ENCODE measurements at regions not wholly inside any gene's neighbourhood (a gene's known extent, or its start where the extent isn't known, plus 50 kb on each side); places are given as distances from the start of the nearest gene placed in this dataset.

DNA sequence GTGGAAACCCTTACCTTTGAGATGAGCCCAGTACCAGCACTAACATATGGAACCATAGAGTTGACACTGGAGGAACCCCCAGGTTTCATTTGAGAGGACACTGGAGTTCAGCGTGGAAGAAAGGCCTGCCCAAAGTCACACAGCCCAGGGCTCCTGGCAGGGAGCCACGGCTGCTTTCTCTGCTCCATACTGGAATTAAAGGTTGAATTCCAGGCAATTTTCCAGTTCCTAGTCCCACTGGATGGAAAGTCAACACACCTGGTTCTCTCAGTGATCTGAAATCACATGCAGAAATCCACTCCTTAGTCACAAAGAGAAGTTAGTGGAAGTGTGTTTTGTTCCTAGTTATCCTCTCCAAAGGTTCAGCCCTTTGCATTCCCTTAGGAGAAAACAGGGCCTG, 336.1 kb upstream of the SKOR2 start (continued):
- TF ChIP-seq, protein P1, sequence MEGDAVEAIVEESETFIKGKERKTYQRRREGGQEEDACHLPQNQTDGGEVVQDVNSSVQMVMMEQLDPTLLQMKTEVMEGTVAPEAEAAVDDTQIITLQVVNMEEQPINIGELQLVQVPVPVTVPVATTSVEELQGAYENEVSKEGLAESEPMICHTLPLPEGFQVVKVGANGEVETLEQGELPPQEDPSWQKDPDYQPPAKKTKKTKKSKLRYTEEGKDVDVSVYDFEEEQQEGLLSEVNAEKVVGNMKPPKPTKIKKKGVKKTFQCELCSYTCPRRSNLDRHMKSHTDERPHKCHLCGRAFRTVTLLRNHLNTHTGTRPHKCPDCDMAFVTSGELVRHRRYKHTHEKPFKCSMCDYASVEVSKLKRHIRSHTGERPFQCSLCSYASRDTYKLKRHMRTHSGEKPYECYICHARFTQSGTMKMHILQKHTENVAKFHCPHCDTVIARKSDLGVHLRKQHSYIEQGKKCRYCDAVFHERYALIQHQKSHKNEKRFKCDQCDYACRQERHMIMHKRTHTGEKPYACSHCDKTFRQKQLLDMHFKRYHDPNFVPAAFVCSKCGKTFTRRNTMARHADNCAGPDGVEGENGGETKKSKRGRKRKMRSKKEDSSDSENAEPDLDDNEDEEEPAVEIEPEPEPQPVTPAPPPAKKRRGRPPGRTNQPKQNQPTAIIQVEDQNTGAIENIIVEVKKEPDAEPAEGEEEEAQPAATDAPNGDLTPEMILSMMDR (conservative IDR thresholded peaks at IDR 0.05; ENCODE audit: low read depth in 2 of 2), result no peak
- TF ChIP-seq, protein P2, sequence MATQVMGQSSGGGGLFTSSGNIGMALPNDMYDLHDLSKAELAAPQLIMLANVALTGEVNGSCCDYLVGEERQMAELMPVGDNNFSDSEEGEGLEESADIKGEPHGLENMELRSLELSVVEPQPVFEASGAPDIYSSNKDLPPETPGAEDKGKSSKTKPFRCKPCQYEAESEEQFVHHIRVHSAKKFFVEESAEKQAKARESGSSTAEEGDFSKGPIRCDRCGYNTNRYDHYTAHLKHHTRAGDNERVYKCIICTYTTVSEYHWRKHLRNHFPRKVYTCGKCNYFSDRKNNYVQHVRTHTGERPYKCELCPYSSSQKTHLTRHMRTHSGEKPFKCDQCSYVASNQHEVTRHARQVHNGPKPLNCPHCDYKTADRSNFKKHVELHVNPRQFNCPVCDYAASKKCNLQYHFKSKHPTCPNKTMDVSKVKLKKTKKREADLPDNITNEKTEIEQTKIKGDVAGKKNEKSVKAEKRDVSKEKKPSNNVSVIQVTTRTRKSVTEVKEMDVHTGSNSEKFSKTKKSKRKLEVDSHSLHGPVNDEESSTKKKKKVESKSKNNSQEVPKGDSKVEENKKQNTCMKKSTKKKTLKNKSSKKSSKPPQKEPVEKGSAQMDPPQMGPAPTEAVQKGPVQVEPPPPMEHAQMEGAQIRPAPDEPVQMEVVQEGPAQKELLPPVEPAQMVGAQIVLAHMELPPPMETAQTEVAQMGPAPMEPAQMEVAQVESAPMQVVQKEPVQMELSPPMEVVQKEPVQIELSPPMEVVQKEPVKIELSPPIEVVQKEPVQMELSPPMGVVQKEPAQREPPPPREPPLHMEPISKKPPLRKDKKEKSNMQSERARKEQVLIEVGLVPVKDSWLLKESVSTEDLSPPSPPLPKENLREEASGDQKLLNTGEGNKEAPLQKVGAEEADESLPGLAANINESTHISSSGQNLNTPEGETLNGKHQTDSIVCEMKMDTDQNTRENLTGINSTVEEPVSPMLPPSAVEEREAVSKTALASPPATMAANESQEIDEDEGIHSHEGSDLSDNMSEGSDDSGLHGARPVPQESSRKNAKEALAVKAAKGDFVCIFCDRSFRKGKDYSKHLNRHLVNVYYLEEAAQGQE (IDR thresholded peaks at IDR 0.05; ENCODE audit: unreplicated experiment), result no peak
- TF ChIP-seq NANOG (IDR thresholded peaks at IDR 0.05; ENCODE audit: borderline replicate concordance), result no peak
- no peak for TF ChIP-seq STAT1 (IDR thresholded peaks at IDR 0.05; ENCODE audit: unreplicated experiment)
- TF ChIP-seq, protein P3, sequence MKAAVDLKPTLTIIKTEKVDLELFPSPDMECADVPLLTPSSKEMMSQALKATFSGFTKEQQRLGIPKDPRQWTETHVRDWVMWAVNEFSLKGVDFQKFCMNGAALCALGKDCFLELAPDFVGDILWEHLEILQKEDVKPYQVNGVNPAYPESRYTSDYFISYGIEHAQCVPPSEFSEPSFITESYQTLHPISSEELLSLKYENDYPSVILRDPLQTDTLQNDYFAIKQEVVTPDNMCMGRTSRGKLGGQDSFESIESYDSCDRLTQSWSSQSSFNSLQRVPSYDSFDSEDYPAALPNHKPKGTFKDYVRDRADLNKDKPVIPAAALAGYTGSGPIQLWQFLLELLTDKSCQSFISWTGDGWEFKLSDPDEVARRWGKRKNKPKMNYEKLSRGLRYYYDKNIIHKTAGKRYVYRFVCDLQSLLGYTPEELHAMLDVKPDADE (IDR thresholded peaks at IDR 0.05), result no peak
- no peak for TF ChIP-seq ZNF331 (CRISPR knock-in tag; IDR thresholded peaks at IDR 0.05; ENCODE audit: low read depth)
- TF ChIP-seq EZH2 (IDR thresholded peaks at IDR 0.05; ENCODE audit: low read depth, unreplicated experiment), result no peak
- TF ChIP-seq EZH2phosphoT487 (IDR thresholded peaks at IDR 0.05; ENCODE audit: unreplicated experiment), result no peak
- TF ChIP-seq CREB1 (CRISPR knock-in tag; IDR thresholded peaks at IDR 0.05; ENCODE audit: low read depth), result no peak
- TF ChIP-seq ZNF114 (CRISPR knock-in tag; IDR thresholded peaks at IDR 0.05), result no peak
- no peak for TF ChIP-seq POLR2AphosphoS5 (IDR thresholded peaks at IDR 0.05; ENCODE audit: low read depth)

DNA sequence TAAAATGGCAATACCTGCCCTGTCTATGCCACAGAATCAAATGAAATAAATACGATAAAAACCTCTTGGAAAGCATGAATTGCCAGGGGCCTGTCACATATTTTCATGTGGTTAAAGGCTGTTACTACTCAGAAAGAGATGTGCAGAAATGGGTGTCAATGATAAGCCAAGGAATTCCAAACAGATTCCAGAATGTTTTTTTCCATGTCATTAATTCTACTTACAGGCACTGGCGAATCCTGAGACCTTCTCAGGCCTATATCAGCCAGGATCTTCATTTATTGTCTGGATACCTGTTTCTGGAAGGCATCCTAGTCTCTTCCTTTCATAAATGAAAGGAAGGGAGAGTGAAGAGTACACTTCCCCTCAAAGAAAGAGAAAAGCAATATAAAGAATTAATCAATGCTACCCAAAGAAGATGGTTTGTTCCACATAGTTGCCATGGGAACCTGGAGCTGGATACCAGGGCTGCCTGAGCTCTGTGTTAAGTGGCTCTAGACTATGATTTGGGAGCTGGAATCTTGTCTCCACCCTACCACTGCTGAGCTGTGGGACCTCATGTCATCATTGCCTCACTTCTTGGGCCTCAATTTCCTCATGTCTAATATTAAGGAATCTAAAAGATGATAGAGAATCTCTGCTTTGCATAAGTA, 335.1 kb upstream of the SKOR2 start:
- Histone ChIP-seq H3K36me3 (ENCODE audit: insufficient read depth) (no peaks in the 10 kb centered on the region), H3K27ac (ENCODE audit: low read depth) (no peak overlapping the region), H3K79me2 (replicated peaks; ENCODE audit: insufficient read depth) (no peaks in the 10 kb centered on the region), H2AFZ (no peak overlapping the region), H3F3A (replicated peaks; ENCODE audit: low read depth) (no peaks in the 10 kb centered on the region), H3K4me2 (no peak overlapping the region), H3K4me1 (ENCODE audit: insufficient read depth) (no peaks in the 10 kb centered on the region), H3K9me2 (ENCODE audit: insufficient read depth) (no peaks in the 10 kb centered on the region), H3K27me3 (ENCODE audit: insufficient read depth) (no peaks in the 10 kb centered on the region), H4K20me1 (replicated peaks; ENCODE audit: insufficient read depth) (no peaks in the 10 kb centered on the region), H3K4me3 (no peak overlapping the region)
- no peaks in the 10 kb centered on the region for H3K27me3 Mint-ChIP-seq (ENCODE audit: insufficient read depth, low read depth, poor library complexity)
- peaks cover 12% of the 10 kb centered on the region for H3K4me1 Mint-ChIP-seq
- ATAC-seq (no peak), DNase-seq (ENCODE audit: low spot score) (no peak)
- TF ChIP-seq EZH2phosphoT487 (IDR thresholded peaks at IDR 0.05; ENCODE audit: unreplicated experiment) (no peak), NANOG (IDR thresholded peaks at IDR 0.05; ENCODE audit: borderline replicate concordance) (no peak), POLR2AphosphoS5 (IDR thresholded peaks at IDR 0.05; ENCODE audit: low read depth) (no peak)
- H3K27ac Mint-ChIP-seq, result no peak overlapping the region
- H3K36me3 Mint-ChIP-seq (ENCODE audit: low read depth), result no peaks in the 10 kb centered on the region
- H3K4me3 Mint-ChIP-seq, result no peak overlapping the region
- H3K9me3 Mint-ChIP-seq, result no peaks in the 10 kb centered on the region
